ENCODE measurements at regions not wholly inside any gene's neighbourhood (a gene's known extent, or its start where the extent isn't known, plus 50 kb on each side); places are given as distances from the start of the nearest gene placed in this dataset.

GRCh38 chr6:119594907-119595306 is 245.3 kb upstream of the MAN1A1 start:
- TF ChIP-seq, protein P1, sequence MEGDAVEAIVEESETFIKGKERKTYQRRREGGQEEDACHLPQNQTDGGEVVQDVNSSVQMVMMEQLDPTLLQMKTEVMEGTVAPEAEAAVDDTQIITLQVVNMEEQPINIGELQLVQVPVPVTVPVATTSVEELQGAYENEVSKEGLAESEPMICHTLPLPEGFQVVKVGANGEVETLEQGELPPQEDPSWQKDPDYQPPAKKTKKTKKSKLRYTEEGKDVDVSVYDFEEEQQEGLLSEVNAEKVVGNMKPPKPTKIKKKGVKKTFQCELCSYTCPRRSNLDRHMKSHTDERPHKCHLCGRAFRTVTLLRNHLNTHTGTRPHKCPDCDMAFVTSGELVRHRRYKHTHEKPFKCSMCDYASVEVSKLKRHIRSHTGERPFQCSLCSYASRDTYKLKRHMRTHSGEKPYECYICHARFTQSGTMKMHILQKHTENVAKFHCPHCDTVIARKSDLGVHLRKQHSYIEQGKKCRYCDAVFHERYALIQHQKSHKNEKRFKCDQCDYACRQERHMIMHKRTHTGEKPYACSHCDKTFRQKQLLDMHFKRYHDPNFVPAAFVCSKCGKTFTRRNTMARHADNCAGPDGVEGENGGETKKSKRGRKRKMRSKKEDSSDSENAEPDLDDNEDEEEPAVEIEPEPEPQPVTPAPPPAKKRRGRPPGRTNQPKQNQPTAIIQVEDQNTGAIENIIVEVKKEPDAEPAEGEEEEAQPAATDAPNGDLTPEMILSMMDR (IDR thresholded peaks at IDR 0.05): no peak
- TF ChIP-seq POLR2A (IDR thresholded peaks at IDR 0.05): no peak

Data from uterus (tissue), 2 donors.